GM12878 (cell line): ENCODE measurements at regions not wholly inside any gene's neighbourhood (a gene's known extent, or its start where the extent isn't known, plus 50 kb on each side); places are given as distances from the start of the nearest gene placed in this dataset.
A peak's percentile ranks its signal among the peaks of the same experiment; 100 is the strongest.

Source experiments
- BCL11A ChIP-seq: IDR thresholded peaks from 2 replicates; pipeline ENCODE4 v1.6.1; 2011; ENCODE audit warnings: low read depth, low read length
- BCLAF1 ChIP-seq: fragments of 450-650 bp; IDR thresholded peaks from 2 replicates; pipeline ENCODE4 v1.6.1; 2017; ENCODE audit warnings: antibody characterized with exemption, mild to moderate bottlenecking, moderate library complexity
- BRCA1 ChIP-seq: IDR thresholded peaks from 2 replicates; pipeline ENCODE4 v1.6.1; 2011; ENCODE audit warnings: low read depth, low read length, improper control_type of control experiment
- CEBPB ChIP-seq, 2 experiments: fragments of 150-350 bp in 1 of 2; IDR thresholded peaks; 2 replicates each; pipeline ENCODE4 v1.6.1; 2012 to 2014; ENCODE audit warnings: low read depth in 2 of 2, low read length in 2 of 2, borderline replicate concordance in 1 of 2, inconsistent platforms in 1 of 2
- CHD2 ChIP-seq: IDR thresholded peaks from 2 replicates; pipeline ENCODE4 v1.6.1; 2011; ENCODE audit warnings: low read depth, low read length, improper control_type of control experiment, borderline replicate concordance
- CREB1 ChIP-seq: IDR thresholded peaks from 2 replicates; pipeline ENCODE4 v1.6.1; 2012; ENCODE audit warnings: low read depth, mild to moderate bottlenecking, inconsistent platforms
- DPF2 ChIP-seq: fragments of 450-650 bp; IDR thresholded peaks from 2 replicates; pipeline ENCODE4 v1.6.1; 2017; ENCODE audit warnings: mild to moderate bottlenecking
- E2F8 ChIP-seq: fragments of 450-650 bp; IDR thresholded peaks from 2 replicates; pipeline ENCODE4 v1.6.1; 2018; ENCODE audit warnings: mild to moderate bottlenecking, low read depth, moderate library complexity; ENCODE audit not compliant: partially characterized antibody
- ESRRA ChIP-seq: IDR thresholded peaks from 2 replicates; pipeline ENCODE4 v1.6.1; 2012; ENCODE audit warnings: mild to moderate bottlenecking, low read length, improper control_type of control experiment
- FOXK2 ChIP-seq: fragments of 450-650 bp; IDR thresholded peaks from 2 replicates; pipeline ENCODE4 v1.6.1; 2017; ENCODE audit warnings: mild to moderate bottlenecking, moderate library complexity
- HDAC2 ChIP-seq: fragments of 200-600 bp; sonication (generic); IDR thresholded peaks from 2 replicates; pipeline ENCODE4 v1.6.1; 2017
- HDAC6 ChIP-seq: fragments of 200-600 bp; sonication (generic); IDR thresholded peaks from one replicate; pipeline ENCODE4 v1.8.0; 2017; ENCODE audit warnings: antibody characterized with exemption; ENCODE audit not compliant: unreplicated experiment
- HDGF ChIP-seq: fragments of 450-650 bp; IDR thresholded peaks from 2 replicates; pipeline ENCODE4 v1.6.1; 2016; ENCODE audit warnings: antibody characterized with exemption
- POLR2A ChIP-seq: IDR thresholded peaks from 2 replicates; pipeline ENCODE4 v1.6.1; 2011; ENCODE audit warnings: low read depth, mild to moderate bottlenecking, low read length
- POLR2AphosphoS2 ChIP-seq: IDR thresholded peaks from 2 replicates; pipeline ENCODE4 v1.6.1; 2011; ENCODE audit warnings: low read depth, mild to moderate bottlenecking, low read length, improper control_type of control experiment, moderate library complexity
- REST ChIP-seq: IDR thresholded peaks from 2 replicates; pipeline ENCODE4 v1.6.1; 2012; ENCODE audit warnings: mild to moderate bottlenecking, low read depth, low read length
- SMAD1 ChIP-seq: fragments of 450-650 bp; IDR thresholded peaks from 2 replicates; pipeline ENCODE4 v1.6.1; 2018; ENCODE audit warnings: mild to moderate bottlenecking, low read depth; ENCODE audit not compliant: partially characterized antibody
- SMARCA5 ChIP-seq: fragments of 450-650 bp; IDR thresholded peaks from 2 replicates; pipeline ENCODE4 v1.6.1; 2017; ENCODE audit warnings: mild to moderate bottlenecking
- SRF ChIP-seq, 2 experiments: IDR thresholded peaks; 2 replicates each; pipeline ENCODE4 v1.6.1; 2011; ENCODE audit warnings: low read depth in 2 of 2, low read length in 2 of 2, mild to moderate bottlenecking in 1 of 2, moderate library complexity in 1 of 2
- USF2 ChIP-seq: IDR thresholded peaks from 2 replicates; pipeline ENCODE4 v1.6.1; 2011; ENCODE audit warnings: low read depth, low read length, improper control_type of control experiment, borderline replicate concordance
- WRNIP1 ChIP-seq: IDR thresholded peaks from 2 replicates; pipeline ENCODE4 v1.6.1; 2011; ENCODE audit warnings: low read depth, low read length, improper control_type of control experiment, borderline replicate concordance
- YBX1 ChIP-seq: fragments of 450-650 bp; IDR thresholded peaks from 2 replicates; pipeline ENCODE4 v1.6.1; 2016; ENCODE audit warnings: antibody characterized with exemption
- YY1 ChIP-seq: IDR thresholded peaks from 2 replicates; pipeline ENCODE4 v1.6.1; 2011; ENCODE audit warnings: low read depth, mild to moderate bottlenecking, low read length
- ZNF384 ChIP-seq: IDR thresholded peaks from 2 replicates; pipeline ENCODE4 v1.6.1; 2012; ENCODE audit warnings: low read depth, mild to moderate bottlenecking, low read length, improper control_type of control experiment, borderline replicate concordance

DNA sequence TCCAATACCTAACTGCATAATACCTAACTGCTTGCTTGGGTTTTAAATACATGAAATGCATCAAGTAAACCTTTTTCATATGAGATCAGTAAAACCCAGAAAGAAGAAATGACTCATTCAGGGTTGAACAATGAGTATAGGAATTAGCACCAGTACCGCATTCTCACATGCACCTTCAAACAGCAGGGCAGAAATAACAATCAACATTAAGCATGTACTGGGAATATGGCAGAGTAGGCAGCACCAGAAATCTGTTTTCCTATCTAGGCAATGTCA lies 850.3 kb upstream of the SORCS1 start (continued):
- TF ChIP-seq POLR2AphosphoS2 = no peak
- no peak; the same call in 1 of the 2 replicates for TF ChIP-seq ZNF384
- TF ChIP-seq WRNIP1 = no peak
- peak; percentile 67 for TF ChIP-seq SMAD1
- peak in 1 of 2 experiments; percentile 28; a peak in 1 of 4 replicates for TF ChIP-seq CEBPB (IDR thresholded peaks at IDR 0.05; ENCODE audit: borderline replicate concordance in 1 of 2, low read depth in 2 of 2, low read length in 2 of 2)
- TF ChIP-seq BRCA1 = no peak
- no peak for TF ChIP-seq YY1
- TF ChIP-seq FOXK2 = no peak
- no peak for TF ChIP-seq HDGF
- TF ChIP-seq BCL11A = peak; percentile 88
- no peak for TF ChIP-seq HDAC6
- TF ChIP-seq USF2 = no peak
- TF ChIP-seq E2F8 = no peak
- no peak; the same call in 1 of the 2 replicates for TF ChIP-seq CREB1
- TF ChIP-seq BCLAF1 = no peak
- no peak for TF ChIP-seq POLR2A
- no peak for TF ChIP-seq ESRRA
- no peak for TF ChIP-seq REST
- peak; percentile 50; the same call in 1 of the 2 replicates for TF ChIP-seq CHD2
- TF ChIP-seq DPF2 = peak; percentile 97
- TF ChIP-seq SMARCA5 = no peak
- TF ChIP-seq HDAC2 = no peak
- TF ChIP-seq SRF (IDR thresholded peaks at IDR 0.05; ENCODE audit: low read depth in 2 of 2, low read length in 2 of 2) = no peak
- TF ChIP-seq YBX1 = no peak
